Vagina (tissue), 2 donors: ENCODE measurements at regions not wholly inside any gene's neighbourhood (a gene's known extent, or its start where the extent isn't known, plus 50 kb on each side); places are given as distances from the start of the nearest gene placed in this dataset.
"Not testable (repeated sequence)": the region's sequence is repeated elsewhere in the genome, so short reads cannot be mapped to it uniquely, and the experiment has no call there.

Experiments used
- DNase-seq, 2 donors: peaks; one replicate each; pipeline ENCODE4 v3.0.0-alpha.2; 2017; ENCODE audit errors: extremely low spot score in 2 of 2
- H3K27ac ChIP-seq: fragments of 200-600 bp; sonication (generic); one replicate; pipeline ENCODE4 v1.5.1; 2019
- H3K27me3 ChIP-seq: fragments of 200-600 bp; sonication (generic); one replicate; pipeline ENCODE4 v1.5.1; 2019
- H3K36me3 ChIP-seq, 2 donors: fragments of 200-600 bp; sonication (generic); one replicate each; pipeline ENCODE4 v1.5.1; 2017 to 2019
- H3K4me1 ChIP-seq: fragments of 200-600 bp; sonication (generic); one replicate; pipeline ENCODE4 v1.5.1; 2019
- H3K4me3 ChIP-seq, 2 donors: fragments of 200-600 bp; sonication (generic); 1 replicate in 1 of 2; 2 replicates in 1 of 2; pipeline ENCODE4 v1.5.1; 2016 to 2019
- H3K9me3 ChIP-seq: fragments of 200-600 bp; sonication (generic); one replicate; pipeline ENCODE4 v1.5.1; 2019
- CTCF ChIP-seq, 3 experiments: fragments of 450-650 bp in 2 of 3; fragments of 200-600 bp in 1 of 3; sonication (generic) in 1 of 3; IDR thresholded peaks; one replicate each; pipeline ENCODE4 v1.5.1; 2017 to 2019; ENCODE audit warnings: antibody characterized with exemption in 3 of 3, mild to moderate bottlenecking in 2 of 3, moderate library complexity in 2 of 3
- POLR2A ChIP-seq, 2 donors: fragments of 450-650 bp; IDR thresholded peaks; one replicate each; pipeline ENCODE4 v1.6.1; 2017; ENCODE audit warnings: antibody characterized with exemption in 2 of 2, mild to moderate bottlenecking in 2 of 2, moderate library complexity in 2 of 2
- POLR2AphosphoS5 ChIP-seq, 2 donors: sonication (generic); formaldehyde crosslinking; IDR thresholded peaks; one replicate each; pipeline ENCODE4 v1.9.0; 2017; ENCODE audit warnings: antibody characterized with exemption in 2 of 2, mild to moderate bottlenecking in 2 of 2, low read depth in 1 of 2; ENCODE audit not compliant: insufficient read depth in 1 of 2
- intact Hi-C: fragments of 100-400 bp; cut with DNase I; formaldehyde crosslinking; loops from one replicate; pipeline ENCODE4 v1.15.1; 2023

GRCh38 chr2:66169076-66169475 is 265.8 kb upstream of the MEIS1 start:
- Histone ChIP-seq H3K27ac (no peak overlapping the region), H3K9me3 (no peaks in the 10 kb centered on the region), H3K36me3 (no peaks in the 10 kb centered on the region), H3K27me3 (no peaks in the 10 kb centered on the region), H3K4me1 (peaks cover 17% of the 10 kb centered on the region), H3K4me3 (no peak overlapping the region)
- DNase-seq, result no peak
- TF ChIP-seq POLR2AphosphoS5 (IDR thresholded peaks at IDR 0.05; ENCODE audit: insufficient read depth in 1 of 2, low read depth in 1 of 2), result no peak
- TF ChIP-seq POLR2A (IDR thresholded peaks at IDR 0.05), result no peak
- TF ChIP-seq CTCF (IDR thresholded peaks at IDR 0.05), result no peak
- intact Hi-C loops, result no loop called here

GRCh38 chr2:66164470-66164869 is 270.5 kb upstream of the MEIS1 start:
- TF ChIP-seq CTCF (IDR thresholded peaks at IDR 0.05) (no peak), POLR2AphosphoS5 (IDR thresholded peaks at IDR 0.05; ENCODE audit: insufficient read depth in 1 of 2, low read depth in 1 of 2) (no peak), POLR2A (IDR thresholded peaks at IDR 0.05) (no peak)
- no peaks in the 10 kb centered on the region for H3K27me3 ChIP-seq
- H3K9me3 ChIP-seq, result no peaks in the 10 kb centered on the region
- H3K36me3 ChIP-seq, result no peaks in the 10 kb centered on the region
- DNase-seq, result no peak
- no peak overlapping the region for H3K27ac ChIP-seq
- H3K4me3 ChIP-seq, result no peak overlapping the region
- no peaks in the 10 kb centered on the region for H3K4me1 ChIP-seq
- intact Hi-C loops, result no loop called here

- TF ChIP-seq POLR2AphosphoS5 (IDR thresholded peaks at IDR 0.05; ENCODE audit: insufficient read depth in 1 of 2, low read depth in 1 of 2) (no peak), POLR2A (IDR thresholded peaks at IDR 0.05) (no peak), CTCF (IDR thresholded peaks at IDR 0.05) (no peak)
- no peak overlapping the region for H3K27ac ChIP-seq
- intact Hi-C loops, result no loop called here
- no peaks in the 10 kb centered on the region for H3K9me3 ChIP-seq
- no peak overlapping the region for H3K4me3 ChIP-seq
- H3K36me3 ChIP-seq, result no peaks in the 10 kb centered on the region
- H3K27me3 ChIP-seq, result no peaks in the 10 kb centered on the region
- no peak for DNase-seq
- H3K4me1 ChIP-seq, result no peaks in the 10 kb centered on the region
Observed at GRCh38 chr2:66156171-66156570, 278.8 kb upstream of the MEIS1 start.

- intact Hi-C loops, result no loop called here
- DNase-seq, result no peak
- no peaks in the 10 kb centered on the region for H3K36me3 ChIP-seq
- no peak overlapping the region for H3K27ac ChIP-seq
- TF ChIP-seq POLR2AphosphoS5 (IDR thresholded peaks at IDR 0.05; ENCODE audit: insufficient read depth in 1 of 2, low read depth in 1 of 2) (no peak), CTCF (IDR thresholded peaks at IDR 0.05) (no peak), POLR2A (IDR thresholded peaks at IDR 0.05) (no peak)
- H3K9me3 ChIP-seq, result no peaks in the 10 kb centered on the region
- H3K4me1 ChIP-seq, result no peaks in the 10 kb centered on the region
- H3K27me3 ChIP-seq, result no peaks in the 10 kb centered on the region
- H3K4me3 ChIP-seq, result no peak overlapping the region
Observed at GRCh38 chr2:66153941-66154340, 281.0 kb upstream of the MEIS1 start.

DNA sequence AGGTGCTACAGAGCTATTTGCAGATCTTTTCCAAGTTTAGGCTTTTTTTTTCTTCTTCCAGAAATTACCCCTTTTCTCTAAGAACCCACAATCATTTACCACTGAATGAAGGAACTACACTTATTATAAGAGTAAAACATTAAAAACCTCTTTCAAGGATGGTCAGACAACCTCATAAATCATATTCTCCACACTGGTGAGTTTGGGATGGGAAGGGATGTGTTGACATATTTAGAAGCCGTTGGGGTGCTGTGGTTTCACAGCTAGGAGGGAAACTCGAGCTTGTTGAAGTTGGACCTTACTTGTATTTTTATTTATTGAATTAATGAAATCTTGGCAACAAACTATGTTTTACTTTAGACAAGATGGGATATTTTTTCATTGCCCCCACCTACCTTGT is 289.4 kb upstream of the MEIS1 start:
- Histone ChIP-seq H3K9me3 (no peaks in the 10 kb centered on the region), H3K36me3 (no peaks in the 10 kb centered on the region), H3K27ac (no peak overlapping the region), H3K27me3 (no peaks in the 10 kb centered on the region), H3K4me1 (no peaks in the 10 kb centered on the region), H3K4me3 (no peak overlapping the region)
- intact Hi-C loops, result no loop called here
- TF ChIP-seq CTCF (IDR thresholded peaks at IDR 0.05) (no peak), POLR2AphosphoS5 (IDR thresholded peaks at IDR 0.05; ENCODE audit: insufficient read depth in 1 of 2, low read depth in 1 of 2) (no peak), POLR2A (IDR thresholded peaks at IDR 0.05) (no peak)
- DNase-seq, result no peak

DNA sequence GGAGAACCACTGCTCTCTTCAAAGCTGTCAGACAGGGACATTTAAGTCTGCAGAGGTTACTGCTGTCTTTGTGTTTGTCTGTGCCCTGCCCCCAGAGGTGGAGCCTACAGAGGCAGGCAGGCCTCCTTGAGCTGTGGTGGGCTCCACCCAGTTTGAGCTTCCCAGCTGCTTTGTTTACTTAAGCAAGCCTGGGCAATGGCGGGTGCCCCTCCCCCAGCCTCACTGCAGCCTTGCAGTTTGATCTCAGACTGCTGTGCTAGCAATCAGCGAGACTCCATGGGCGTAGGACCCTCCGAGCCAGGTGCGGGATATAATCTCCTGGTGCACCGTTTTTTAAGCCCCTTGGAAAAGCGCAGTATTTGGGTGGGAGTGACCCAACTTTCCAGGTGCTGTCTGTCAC is 290.6 kb upstream of the MEIS1 start:
- intact Hi-C loops, H3K4me3 ChIP-seq, H3K4me1 ChIP-seq, H3K9me3 ChIP-seq, H3K27me3 ChIP-seq, H3K36me3 ChIP-seq, H3K27ac ChIP-seq, DNase-seq: not testable (repeated sequence)
